DND-41 (cell line): ENCODE measurements at regions not wholly inside any gene's neighbourhood (a gene's known extent, or its start where the extent isn't known, plus 50 kb on each side); places are given as distances from the start of the nearest gene placed in this dataset.

Experiments
- CTCF ChIP-seq: IDR thresholded peaks from 2 replicates; pipeline ENCODE4 v1.5.1; 2012; ENCODE audit warnings: borderline replicate concordance, low read length, moderate library complexity, mild to moderate bottlenecking; ENCODE audit not compliant: poor library complexity, severe bottlenecking; ENCODE audit errors: extremely low read depth
- EZH2 ChIP-seq: IDR thresholded peaks from 3 replicates; pipeline ENCODE4 v1.6.1; 2012; ENCODE audit warnings: borderline replicate concordance, low read depth, mild to moderate bottlenecking, moderate library complexity, low read length, inconsistent platforms; ENCODE audit not compliant: severe bottlenecking

- TF ChIP-seq CTCF (no peak), EZH2 (no peak)
These were observed 109.9 kb downstream of the PDHA2 start for GRCh38 chr4:95949808-95950207.
